Heart right ventricle (tissue), 16 donors: ENCODE measurements at regions not wholly inside any gene's neighbourhood (a gene's known extent, or its start where the extent isn't known, plus 50 kb on each side); places are given as distances from the start of the nearest gene placed in this dataset.
"Not testable (repeated sequence)": the region's sequence is repeated elsewhere in the genome, so short reads cannot be mapped to it uniquely, and the experiment has no call there.

ENCODE experiments used
- ATAC-seq, 8 donors: fragments of 200-7000 bp; cut with Tn5 transposase; one replicate each; pipeline ENCODE4 v1.9.1; 2020; ENCODE audit warnings: mild to moderate bottlenecking in 8 of 8, moderate library complexity in 8 of 8, moderate number of reproducible peaks in 1 of 8
- DNase-seq, 2 donors: peaks; one replicate each; pipeline ENCODE4 v3.0.0-alpha.2; 2020
- H3K27ac ChIP-seq, 10 donors: fragments of 200-600 bp; sonication (generic) in 2 of 10; one replicate each; pipeline versions ENCODE4 v1.5.0 to v1.8.0; 2020 to 2022; ENCODE audit warnings: mild to moderate bottlenecking in 3 of 10
- H3K27me3 ChIP-seq, 7 donors: fragments of 200-600 bp; one replicate each; pipeline ENCODE4 v1.8.0; 2021 to 2022; ENCODE audit warnings: mild to moderate bottlenecking in 2 of 7
- H3K36me3 ChIP-seq, 9 donors: fragments of 200-600 bp; sonication (generic) in 1 of 9; one replicate each; pipeline versions ENCODE4 v1.5.0 to v1.8.0; 2020 to 2022; ENCODE audit warnings: mild to moderate bottlenecking in 2 of 9
- H3K4me1 ChIP-seq, 9 donors: fragments of 200-600 bp; sonication (generic) in 1 of 9; one replicate each; pipeline versions ENCODE4 v1.5.0 to v1.8.0; 2020 to 2022; ENCODE audit warnings: mild to moderate bottlenecking in 4 of 9
- H3K4me3 ChIP-seq, 10 donors: fragments of 200-600 bp; sonication (generic) in 2 of 10; one replicate each; pipeline versions ENCODE4 v1.5.0 to v1.8.0; 2020 to 2022; ENCODE audit warnings: mild to moderate bottlenecking in 7 of 10, moderate library complexity in 2 of 10
- H3K9me3 ChIP-seq, 11 donors: fragments of 200-600 bp in 10 of 11; sonication (generic) in 2 of 11; one replicate each; pipeline versions ENCODE4 v1.5.0 to v1.8.0; 2013 to 2022; ENCODE audit warnings: mild to moderate bottlenecking in 2 of 11, control low read depth in 1 of 11, moderate library complexity in 1 of 11
- CTCF ChIP-seq, 9 donors: fragments of 200-600 bp; sonication (generic) in 2 of 9; IDR thresholded peaks; one replicate each; pipeline versions ENCODE4 v1.5.0 to v1.8.0; 2021 to 2022; ENCODE audit warnings: antibody characterized with exemption in 9 of 9, mild to moderate bottlenecking in 5 of 9, moderate library complexity in 1 of 9
- WGBS, 2 donors: extraction: QIAGEN DNeasy Blood & Tissue Kit; methylation state at CpG; one replicate each; pipeline ENCODE4 v1.1.7; 2013; ENCODE audit warnings: inconsistent platforms in 1 of 2; 5-methylcytosine and 5-hydroxymethylcytosine counted together
- intact Hi-C, 10 donors: fragments of 100-400 bp; cut with DNase I; formaldehyde crosslinking; loops; one replicate each; pipeline versions ENCODE4 v1.11.1 to v1.14.2; 2022
- donor health status: Arrhythmogenic right ventricular cardiomyopathy.
- donor health status: ischemic (EF 13 %, LVEDD 7.1; RV severe dilation, severe dysfunction).
- donor health status: healthy with polysubstance abuse.
- donor health status: DM: no; HTN: yes; CAD: no.
- donor health status: DM: no; HTN: no; CAD: no.
- donor health status: ischemic (EF 25% LVEDD 6.9; RV normal size, moderate dysfunction).
- donor health status: ischemic (EF 25% LVEDD 5.7; RV mildly dilated, moderate dysfunction).
- donor health status: healthy.
- donor health status: DM: yes; HTN: yes; CAD: no.
- donor health status: Ischemic cardiomyopathy.
- donor health status: ischemic (EF 35%, LVEDD 5.7; RV mildly dilated, moderate dysfunction).
- donor health status: nonischemic (EF 11% LVEDD 7.7; RV severe dilation, severe dysfunction).
- donor health status: DM: yes; HTN: yes; CAD: no.
- donor health status: PGD.
- donor health status: ischemic (EF 29% LVEDD 5.4; RV normal size, mild dysfunction).
- donor health status: nonischemic (EF 23%, LVEDD 6.1; RV moderate dilation, normal function).

GRCh38 chr15:53033709-53034108 lies 243.6 kb upstream of the ONECUT1 start:
- Histone ChIP-seq H3K9me3 (no peaks in the 10 kb centered on the region), H3K4me1 (no peaks in the 10 kb centered on the region), H3K27ac (no peak overlapping the region), H3K36me3 (no peaks in the 10 kb centered on the region), H3K27me3 (peaks cover 0 to 13% (median 0%) of the 10 kb centered on the region in 7 donors), H3K4me3 (no peak overlapping the region)
- ATAC-seq (no peak), DNase-seq (no peak)
- intact Hi-C loops = no loop called here
- TF ChIP-seq CTCF (IDR thresholded peaks at IDR 0.05) = no peak
- WGBS, 2 donors = 82% methylated on average over 4 of the region's 4 CpGs

- Histone ChIP-seq H3K27me3 (no peaks in the 10 kb centered on the region), H3K4me1 (no peaks in the 10 kb centered on the region), H3K27ac (no peak overlapping the region), H3K36me3 (no peaks in the 10 kb centered on the region), H3K4me3 (no peak overlapping the region), H3K9me3 (peaks cover 0 to 6% (median 0%) of the 10 kb centered on the region in 11 donors)
- intact Hi-C loops = no loop called here
- WGBS, 2 donors = 63 to 65% methylated on average over 1 of the region's 1 CpG
- TF ChIP-seq CTCF (IDR thresholded peaks at IDR 0.05) = no peak
- ATAC-seq (no peak), DNase-seq (no peak)
Observed at GRCh38 chr15:53031469-53031868, 241.3 kb upstream of the ONECUT1 start.

GRCh38 chr15:53022788-53023187 lies 232.7 kb upstream of the ONECUT1 start:
- peaks cover 0 to 7% (median 0%) of the 10 kb centered on the region in 7 donors for H3K27me3 ChIP-seq
- no peak for TF ChIP-seq CTCF (IDR thresholded peaks at IDR 0.05)
- no peaks in the 10 kb centered on the region for H3K36me3 ChIP-seq
- ATAC-seq (no peak), DNase-seq (no peak)
- H3K27ac ChIP-seq = no peak overlapping the region
- H3K4me3 ChIP-seq = no peak overlapping the region
- intact Hi-C loops = no loop called here
- peaks cover 0 to 20% (median 9%) of the 10 kb centered on the region in 11 donors for H3K9me3 ChIP-seq
- no peaks in the 10 kb centered on the region for H3K4me1 ChIP-seq
- WGBS, 2 donors = 53 to 68% methylated on average over 4 of the region's 4 CpGs

- Histone ChIP-seq H3K4me1 (no peaks in the 10 kb centered on the region), H3K36me3 (no peaks in the 10 kb centered on the region), H3K9me3 (peaks cover 0 to 18% (median 0%) of the 10 kb centered on the region in 11 donors), H3K27ac (no peak overlapping the region), H3K4me3 (no peak overlapping the region), H3K27me3 (no peaks in the 10 kb centered on the region)
- WGBS, 2 donors = 88 to 93% methylated on average over 2 of the region's 2 CpGs
- TF ChIP-seq CTCF (IDR thresholded peaks at IDR 0.05) = no peak
- intact Hi-C loops = no loop called here
- ATAC-seq (no peak), DNase-seq (no peak)
Observed at GRCh38 chr15:53013329-53013728, 223.2 kb upstream of the ONECUT1 start.

- ATAC-seq, H3K36me3 ChIP-seq, H3K27ac ChIP-seq, intact Hi-C loops, H3K4me3 ChIP-seq, H3K4me1 ChIP-seq, H3K9me3 ChIP-seq, DNase-seq, H3K27me3 ChIP-seq: not testable (repeated sequence)
- 91% methylated on average over 2 of the region's 2 CpGs for WGBS, 2 donors
Observed at GRCh38 chr15:53011779-53012178, 221.6 kb upstream of the ONECUT1 start.
